ENCODE measurements at regions not wholly inside any gene's neighbourhood (a gene's known extent, or its start where the extent isn't known, plus 50 kb on each side); places are given as distances from the start of the nearest gene placed in this dataset.

DNA sequence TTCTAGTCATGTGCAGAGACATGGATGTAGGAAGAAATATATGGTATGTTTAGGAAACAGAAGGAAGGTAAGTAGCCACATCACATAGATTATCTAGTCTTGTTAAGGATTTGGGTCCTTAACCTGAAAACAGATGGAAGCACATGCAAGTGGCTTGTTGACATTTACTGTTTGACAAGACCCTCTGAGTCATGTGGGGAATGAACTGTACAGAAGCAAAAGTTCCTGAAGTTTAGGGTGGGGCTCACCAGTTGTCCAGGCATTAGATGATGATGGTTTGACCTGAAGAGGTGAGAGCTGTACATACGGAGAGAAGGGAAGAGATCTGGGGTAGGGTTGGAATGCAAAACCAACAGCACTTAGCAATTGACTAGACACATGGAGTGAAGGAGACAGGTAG lies 281.1 kb upstream of the GRIP1 start:
- TF ChIP-seq CTCF (IDR thresholded peaks at IDR 0.05): no peak
- H3K9me3 ChIP-seq: no peaks in the 10 kb centered on the region
- no peak for DNase-seq
- H3K27ac ChIP-seq: no peak overlapping the region
- no peaks in the 10 kb centered on the region for H3K27me3 ChIP-seq (ENCODE audit: low read depth)
- ATAC-seq: no peak
- H3K4me3 ChIP-seq: no peak overlapping the region
- intact Hi-C loops (cut with DNase I): no loop called here
- H3K36me3 ChIP-seq: no peaks in the 10 kb centered on the region
- no peaks in the 10 kb centered on the region for H3K4me1 ChIP-seq

DNA sequence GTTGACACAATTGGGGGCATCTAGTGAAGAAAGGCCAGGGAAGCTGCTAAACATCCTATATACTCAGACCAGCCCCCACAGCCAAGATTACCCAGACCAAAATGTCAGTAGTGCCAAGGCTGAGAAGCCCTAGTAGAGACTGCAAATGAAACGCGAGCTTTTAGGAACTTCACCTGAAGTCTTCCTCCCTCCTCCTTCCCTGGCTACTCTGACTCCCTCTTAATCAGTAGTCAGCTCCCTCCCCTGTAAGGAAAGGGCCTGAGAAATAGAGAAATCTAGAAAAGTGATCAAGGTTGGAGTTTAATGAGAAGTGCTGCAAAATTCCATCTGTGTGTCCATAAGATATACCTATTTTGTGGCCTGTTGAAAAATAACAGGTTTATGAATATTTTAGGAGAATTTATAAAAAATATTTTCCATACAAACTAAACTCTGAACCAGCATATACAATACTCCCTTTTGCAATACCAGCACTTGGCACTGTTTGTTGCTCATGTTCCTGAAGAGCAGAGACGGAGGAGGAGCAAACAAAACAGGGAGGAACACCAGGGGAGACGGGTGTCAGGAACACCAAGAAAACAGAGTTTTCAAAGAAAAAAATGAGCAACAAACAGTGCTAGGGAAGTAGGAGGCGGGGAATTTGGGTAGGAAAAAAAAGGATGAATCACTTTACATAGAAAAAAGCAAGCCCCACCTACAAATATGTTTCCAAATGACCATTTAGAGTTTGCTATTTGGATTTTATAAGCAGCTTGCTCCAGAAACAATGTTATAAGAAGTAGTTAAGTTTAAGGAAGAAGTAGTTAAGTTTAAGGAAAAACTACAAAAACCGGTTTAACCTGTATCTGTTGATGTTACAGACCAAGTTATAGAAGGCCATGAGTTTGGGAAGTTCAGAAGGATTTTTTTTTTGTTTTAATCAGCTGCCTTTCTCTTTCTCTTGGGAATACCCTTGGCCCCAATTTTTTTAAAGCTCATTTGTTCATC lies 282.1 kb upstream of the GRIP1 start:
- intact Hi-C loops (cut with DNase I): no loop called here
- Histone ChIP-seq H3K27ac (no peak overlapping the region), H3K4me1 (no peaks in the 10 kb centered on the region), H3K9me3 (no peaks in the 10 kb centered on the region), H3K4me3 (no peak overlapping the region), H3K27me3 (ENCODE audit: low read depth) (no peaks in the 10 kb centered on the region), H3K36me3 (no peaks in the 10 kb centered on the region)
- ATAC-seq: no peak
- no peak for TF ChIP-seq CTCF (IDR thresholded peaks at IDR 0.05)
- DNase-seq: no peak

DNA sequence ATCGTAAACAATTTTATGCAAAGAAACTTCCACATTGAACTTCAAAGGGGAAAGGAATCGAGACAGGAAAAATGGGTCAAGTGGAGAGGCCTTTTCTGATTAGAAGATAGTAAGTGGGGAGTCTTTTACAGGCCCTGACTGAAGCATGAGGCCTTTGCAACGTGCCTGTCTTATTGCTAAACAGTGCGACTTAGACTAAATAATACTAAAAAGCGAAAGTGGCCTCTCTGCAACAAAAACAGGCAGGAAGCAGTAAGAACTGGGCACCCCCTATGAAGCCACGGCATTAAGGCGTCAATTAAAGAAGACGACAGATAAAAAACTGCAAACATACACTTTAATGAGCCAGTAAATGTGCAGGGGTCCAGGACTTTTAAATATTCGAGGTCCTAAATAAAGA lies 283.4 kb upstream of the GRIP1 start:
- H3K27me3 ChIP-seq (ENCODE audit: low read depth): no peaks in the 10 kb centered on the region
- ATAC-seq (no peak), DNase-seq (no peak)
- H3K36me3 ChIP-seq: no peaks in the 10 kb centered on the region
- intact Hi-C loops (cut with DNase I): no loop called here
- H3K4me1 ChIP-seq: no peaks in the 10 kb centered on the region
- no peak for TF ChIP-seq CTCF (IDR thresholded peaks at IDR 0.05)
- H3K4me3 ChIP-seq: no peak overlapping the region
- no peak overlapping the region for H3K27ac ChIP-seq
- H3K9me3 ChIP-seq: no peaks in the 10 kb centered on the region

DNA sequence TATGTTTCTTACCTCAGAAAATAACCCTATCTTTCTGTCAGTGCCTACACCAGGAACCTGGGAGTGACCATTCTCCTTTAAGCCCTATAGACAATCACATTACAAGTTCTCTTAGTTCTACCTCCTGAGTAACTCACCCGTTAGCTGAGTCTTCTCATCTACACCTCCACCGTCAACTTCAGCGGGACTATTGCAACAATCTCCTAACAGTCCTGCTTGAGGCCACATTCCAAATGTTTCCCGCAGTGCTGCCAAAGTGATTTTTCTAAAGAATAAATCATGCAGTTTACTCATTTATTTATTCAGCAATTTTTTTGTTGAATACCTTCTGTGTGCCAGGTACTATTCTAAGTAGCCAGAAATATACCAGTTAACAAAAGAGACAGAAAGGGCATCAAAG lies 285.0 kb upstream of the GRIP1 start:
- Histone ChIP-seq H3K4me3 (no peak overlapping the region), H3K9me3 (no peaks in the 10 kb centered on the region), H3K27me3 (ENCODE audit: low read depth) (no peaks in the 10 kb centered on the region), H3K27ac (no peak overlapping the region), H3K4me1 (no peaks in the 10 kb centered on the region), H3K36me3 (no peaks in the 10 kb centered on the region)
- no peak for ATAC-seq
- intact Hi-C loops (cut with DNase I): no loop called here
- TF ChIP-seq CTCF (IDR thresholded peaks at IDR 0.05): no peak
- no peak for DNase-seq

DNA sequence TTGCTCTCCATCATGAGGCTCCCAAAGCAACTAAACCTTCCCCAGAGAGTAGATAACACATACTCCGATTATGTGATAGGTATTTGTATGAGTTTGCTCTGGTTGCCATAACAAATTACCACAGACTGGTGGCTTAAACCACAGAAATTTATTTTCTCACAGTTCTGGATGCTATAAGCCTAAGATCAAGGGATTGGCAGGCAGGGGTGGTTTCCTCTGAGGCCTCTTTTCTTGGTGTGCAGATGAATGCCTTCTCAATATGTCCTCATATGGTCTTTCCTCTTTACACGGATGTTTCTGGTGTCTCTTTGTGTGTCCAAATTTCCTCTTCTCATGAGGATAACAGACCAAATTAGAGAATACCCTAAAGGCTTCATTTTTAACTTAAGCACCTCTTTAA lies 285.8 kb upstream of the GRIP1 start:
- Histone ChIP-seq H3K27ac (no peak overlapping the region), H3K4me3 (no peak overlapping the region), H3K27me3 (ENCODE audit: low read depth) (no peaks in the 10 kb centered on the region), H3K36me3 (no peaks in the 10 kb centered on the region), H3K4me1 (no peaks in the 10 kb centered on the region), H3K9me3 (no peaks in the 10 kb centered on the region)
- ATAC-seq (no peak), DNase-seq (no peak)
- intact Hi-C loops (cut with DNase I): no loop called here
- TF ChIP-seq CTCF (IDR thresholded peaks at IDR 0.05): no peak
